Inflammatory macrophage (primary cell): ENCODE measurements at regions not wholly inside any gene's neighbourhood (a gene's known extent, or its start where the extent isn't known, plus 50 kb on each side); places are given as distances from the start of the nearest gene placed in this dataset.
A peak's percentile ranks its signal among the peaks of the same experiment; 100 is the strongest.
"Not testable (repeated sequence)": the region's sequence is repeated elsewhere in the genome, so short reads cannot be mapped to it uniquely, and the experiment has no call there.

Source experiments
- DNase-seq, 2 donors: peaks; one replicate each; pipeline ENCODE4 v3.0.0-alpha.2; 2020 to 2022

- DNase-seq: no peak
Measured at GRCh38 chr12:131442337-131442918, 268.5 kb upstream of the SFSWAP start.

GRCh38 chr12:131443019-131444000 lies 267.6 kb upstream of the SFSWAP start:
- DNase-seq: no peak

- DNase-seq: no peak
Measured at GRCh38 chr12:131444220-131445164, 266.4 kb upstream of the SFSWAP start.

DNA sequence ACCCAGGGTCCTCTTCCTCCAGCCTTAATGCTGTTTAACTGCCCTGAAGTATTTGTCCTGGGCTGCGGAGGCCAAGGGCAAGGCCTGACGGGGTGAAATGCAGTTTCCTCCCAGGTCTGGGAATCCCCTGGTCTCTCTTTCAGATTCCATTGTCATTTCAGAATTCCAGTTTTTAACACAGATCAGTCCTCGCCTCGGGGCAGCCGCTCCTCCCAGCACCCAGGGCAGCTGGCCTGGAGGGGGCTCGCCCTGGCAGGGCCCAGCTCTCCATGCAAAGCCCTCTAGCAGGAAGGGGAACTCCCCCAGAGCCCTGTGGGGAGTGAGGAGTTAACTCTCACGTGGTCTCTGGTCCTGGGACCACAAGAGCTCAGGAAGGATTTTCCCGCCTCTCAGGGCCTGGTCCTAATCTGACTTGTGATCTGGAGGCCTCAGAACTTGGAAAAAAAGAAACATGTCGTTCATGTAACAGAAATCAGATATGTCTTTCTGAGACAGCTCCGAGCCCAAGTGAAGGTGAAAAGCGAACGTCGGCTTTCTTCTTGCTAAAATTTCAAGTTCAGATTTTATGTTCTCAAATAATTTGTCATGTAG lies 265.6 kb upstream of the SFSWAP start:
- DNase-seq: no peak

- no peak for DNase-seq
Measured at GRCh38 chr12:131445795-131446194, 265.1 kb upstream of the SFSWAP start.

GRCh38 chr12:131447636-131448035 lies 263.3 kb upstream of the SFSWAP start:
- DNase-seq: not testable (repeated sequence)

DNA sequence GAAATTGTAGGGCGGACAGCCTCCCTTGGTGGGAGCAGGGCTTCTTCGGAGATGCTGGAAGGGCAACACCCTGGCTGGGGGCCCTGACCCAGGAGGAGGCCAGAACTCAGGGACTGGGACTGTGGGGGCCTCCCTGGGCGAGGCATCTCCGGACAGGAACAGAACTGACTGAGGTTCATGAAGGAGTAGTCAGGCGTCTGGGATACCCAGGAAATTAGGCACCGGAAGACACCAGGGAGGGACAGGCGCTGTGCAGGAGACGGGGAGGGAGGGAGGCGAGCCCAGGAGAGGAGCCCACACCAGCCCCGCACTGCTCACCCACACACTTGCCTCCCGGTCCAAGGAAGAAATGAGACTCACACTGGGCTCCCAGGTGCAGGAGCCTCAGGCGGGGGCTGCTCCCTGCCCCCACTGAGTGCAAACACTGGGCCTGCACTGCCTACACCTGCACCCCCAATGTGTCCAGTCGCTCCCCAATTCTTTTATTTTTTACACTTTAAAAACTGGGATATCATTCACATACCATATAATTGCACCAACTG lies 262.6 kb upstream of the SFSWAP start:
- no peak for DNase-seq

- DNase-seq: no peak
Measured at GRCh38 chr12:131449027-131449426, 261.9 kb upstream of the SFSWAP start.

DNA sequence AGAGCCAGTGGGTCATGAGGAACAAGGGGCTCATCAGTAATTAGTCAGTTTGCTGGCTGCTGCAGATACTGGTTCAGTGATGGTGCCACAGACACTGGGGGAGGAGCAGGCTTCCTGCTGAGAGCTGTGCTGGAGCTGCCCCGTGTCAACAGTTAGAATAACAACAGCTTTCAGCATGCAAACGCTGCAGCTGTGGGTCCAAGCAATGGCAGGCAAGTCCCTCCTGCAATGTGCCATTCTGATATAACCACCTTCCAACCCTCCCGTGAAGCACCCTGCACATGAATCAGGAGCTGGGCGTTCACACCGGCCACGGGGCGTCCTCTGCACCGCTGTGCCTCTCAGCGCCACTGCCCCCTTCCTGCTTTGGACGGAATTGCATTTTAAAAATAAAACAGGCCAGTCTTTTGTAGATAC lies 258.4 kb upstream of the SFSWAP start:
- peak; percentile 38 to 51 for DNase-seq

GRCh38 chr12:131454418-131455217 lies 256.3 kb upstream of the SFSWAP start:
- DNase-seq: peak; percentile 63 to 74

- DNase-seq: no peak
Measured at GRCh38 chr12:131455218-131455506, 255.7 kb upstream of the SFSWAP start.

DNA sequence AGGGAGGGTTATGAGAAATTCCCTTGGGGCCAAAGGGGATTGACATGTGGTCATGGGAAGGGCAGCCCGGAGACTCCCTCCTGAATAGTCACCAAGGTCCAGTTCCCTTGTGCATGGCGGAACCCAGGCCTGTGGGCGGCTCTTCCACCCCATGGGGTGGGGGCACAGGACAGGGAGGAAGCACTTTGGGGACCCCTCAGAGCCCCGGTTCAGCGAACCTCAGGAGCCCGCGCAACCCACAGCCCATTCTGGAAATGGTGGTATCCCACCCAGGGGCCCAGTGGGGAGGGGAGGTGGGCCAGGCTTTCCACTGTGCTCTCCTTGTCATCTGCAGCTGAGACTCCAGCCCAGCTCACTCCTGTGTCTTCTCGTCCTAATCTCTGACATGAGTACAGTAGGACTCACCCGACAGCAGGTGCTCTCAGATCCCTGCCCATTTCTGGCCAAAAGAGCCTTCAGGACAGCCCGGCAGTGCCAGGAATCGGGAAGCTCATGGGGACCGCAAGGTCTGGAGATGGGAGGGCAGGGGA lies 255.2 kb upstream of the SFSWAP start:
- DNase-seq: no peak

DNA sequence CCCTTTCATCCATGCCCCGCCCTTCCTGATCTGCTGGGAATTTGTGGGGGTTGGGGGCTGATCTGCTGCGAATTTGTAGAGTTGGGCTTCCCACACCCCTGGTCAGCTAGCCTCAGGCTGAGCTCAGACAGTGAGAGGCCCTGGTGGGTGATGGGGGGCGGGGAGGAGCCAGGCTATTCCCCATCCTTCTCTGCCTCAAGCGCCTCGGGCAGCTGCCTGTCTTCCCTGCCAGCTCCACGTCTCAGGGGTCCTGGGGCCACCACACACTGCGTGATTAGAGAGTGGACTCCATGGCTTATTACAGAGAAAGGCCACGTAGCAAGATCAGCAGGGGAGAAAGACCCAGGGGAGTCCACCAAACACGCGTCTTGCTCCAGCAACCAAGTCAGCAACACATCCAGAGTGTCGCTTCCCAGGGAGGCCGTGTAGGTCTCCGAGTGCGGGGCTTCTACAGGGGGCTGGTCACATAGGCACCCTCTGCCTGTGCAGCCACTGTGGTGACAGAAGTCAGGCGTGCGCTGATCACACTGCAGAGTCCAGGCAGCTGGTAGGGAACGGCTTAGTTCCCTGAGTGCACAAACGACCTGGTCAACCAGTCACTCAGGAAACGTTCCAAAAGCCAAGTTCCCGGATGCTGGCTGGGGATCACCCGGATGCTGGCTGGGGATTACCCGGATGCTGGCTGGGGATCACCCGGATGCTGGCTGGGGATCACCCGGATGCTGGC lies 254.4 kb upstream of the SFSWAP start:
- no peak for DNase-seq

DNA sequence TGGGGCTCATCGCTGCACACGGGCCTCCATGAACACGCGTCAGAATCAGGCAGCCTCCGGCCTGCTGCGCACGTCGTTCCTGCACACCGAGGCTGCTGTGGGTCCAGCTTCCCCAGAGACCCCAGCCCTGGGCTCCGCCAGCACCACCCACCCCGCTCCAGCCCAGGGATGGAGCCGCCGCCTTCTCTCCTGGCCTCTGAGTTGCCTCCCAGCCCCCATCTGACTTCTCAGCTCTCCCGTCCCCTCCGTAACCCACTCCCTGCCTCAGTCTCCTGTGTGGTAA lies 253.9 kb upstream of the SFSWAP start:
- DNase-seq: no peak

GRCh38 chr12:131457331-131458047 lies 253.4 kb upstream of the SFSWAP start:
- no peak for DNase-seq

- DNase-seq: no peak
Measured at GRCh38 chr12:131458048-131458374, 252.9 kb upstream of the SFSWAP start.

DNA sequence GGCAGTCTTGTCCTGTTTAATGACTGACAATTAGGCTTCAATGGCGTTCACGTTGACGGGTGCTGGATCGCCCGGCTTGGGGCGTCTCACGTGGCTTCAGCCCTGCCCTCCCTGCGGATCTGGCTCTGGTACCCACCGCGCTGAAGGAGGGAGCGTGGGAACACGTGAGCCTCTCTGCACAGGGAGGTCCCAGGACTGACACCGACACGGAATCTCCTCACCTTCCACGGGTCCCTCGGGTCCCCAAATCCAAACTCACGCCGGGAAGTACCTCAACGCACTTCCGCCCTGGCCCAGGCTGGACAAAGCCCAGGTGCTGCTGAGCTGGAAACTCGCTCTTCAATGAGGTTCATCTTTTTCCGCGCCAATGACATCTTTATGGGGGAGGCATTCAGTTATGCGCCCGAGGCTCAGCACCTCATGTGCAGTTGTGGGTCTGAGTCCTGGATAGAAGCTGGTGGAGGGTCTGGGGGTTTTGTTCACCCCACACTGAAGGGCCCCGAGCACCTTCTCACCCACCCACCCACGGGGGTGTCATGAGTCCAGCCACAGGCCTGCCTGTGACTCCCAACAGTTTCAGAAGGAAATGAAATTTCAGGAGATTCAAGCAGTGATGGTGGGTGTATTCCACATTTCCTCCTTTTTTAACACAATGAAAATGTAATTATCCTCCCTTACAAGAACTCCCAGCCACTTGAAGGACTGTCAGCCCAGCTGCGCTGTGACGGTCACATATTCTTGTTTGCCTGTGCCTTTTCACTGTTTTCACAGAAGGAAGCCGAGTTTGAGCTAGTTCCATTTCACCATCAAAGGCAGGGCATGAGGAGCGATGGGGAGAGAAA lies 251.7 kb upstream of the SFSWAP start:
- DNase-seq: peak; percentile 7 to 54

DNA sequence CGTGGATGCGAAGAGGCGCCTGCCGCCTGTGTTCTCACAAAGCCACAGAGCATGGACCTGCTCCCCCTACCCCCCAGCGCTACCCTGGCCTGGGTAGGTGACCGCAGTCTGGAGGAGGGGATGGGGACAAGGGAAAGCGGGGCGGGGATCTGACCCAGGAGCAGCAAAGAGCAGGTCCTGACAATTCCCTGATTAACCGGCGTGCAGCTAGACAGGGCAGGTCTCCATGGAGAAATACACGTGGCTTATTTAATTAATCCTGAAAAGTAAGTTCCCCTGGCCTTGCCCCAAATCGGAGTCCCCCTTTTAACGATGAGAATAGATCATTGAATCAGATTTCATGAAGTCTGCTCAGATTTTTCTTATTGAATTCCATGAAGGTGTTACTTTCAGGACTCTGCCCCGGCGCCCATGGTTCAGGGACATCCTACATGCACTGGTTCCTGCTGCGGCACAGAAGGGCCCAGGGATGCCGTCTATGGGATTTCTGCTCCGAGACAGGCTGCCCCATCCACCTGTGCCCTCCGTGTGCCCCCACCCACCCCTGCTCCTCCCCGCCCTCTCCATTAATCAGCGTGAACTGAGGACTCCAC lies 251.0 kb upstream of the SFSWAP start:
- no peak for DNase-seq

DNA sequence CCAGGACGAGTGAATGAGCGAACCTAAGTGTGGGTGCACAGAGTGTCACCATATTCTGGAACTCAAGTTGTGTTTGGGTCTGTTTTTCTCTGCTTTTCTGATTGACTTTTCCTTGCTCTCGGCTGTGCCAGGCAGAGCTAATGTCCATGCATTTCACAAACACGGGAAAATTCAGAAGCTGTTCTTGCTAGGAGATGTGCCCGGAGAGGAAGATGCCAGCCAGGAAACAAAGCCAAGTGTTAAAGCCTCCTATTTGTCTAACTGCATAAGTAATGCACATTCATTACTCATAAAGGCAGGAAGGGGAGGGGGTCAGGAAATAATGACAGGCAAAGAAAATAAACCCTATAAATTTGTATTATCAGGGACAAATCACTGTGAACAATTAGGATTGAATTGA lies 250.4 kb upstream of the SFSWAP start:
- no peak for DNase-seq
